ENCODE measurements at regions not wholly inside any gene's neighbourhood (a gene's known extent, or its start where the extent isn't known, plus 50 kb on each side); places are given as distances from the start of the nearest gene placed in this dataset.

DNA sequence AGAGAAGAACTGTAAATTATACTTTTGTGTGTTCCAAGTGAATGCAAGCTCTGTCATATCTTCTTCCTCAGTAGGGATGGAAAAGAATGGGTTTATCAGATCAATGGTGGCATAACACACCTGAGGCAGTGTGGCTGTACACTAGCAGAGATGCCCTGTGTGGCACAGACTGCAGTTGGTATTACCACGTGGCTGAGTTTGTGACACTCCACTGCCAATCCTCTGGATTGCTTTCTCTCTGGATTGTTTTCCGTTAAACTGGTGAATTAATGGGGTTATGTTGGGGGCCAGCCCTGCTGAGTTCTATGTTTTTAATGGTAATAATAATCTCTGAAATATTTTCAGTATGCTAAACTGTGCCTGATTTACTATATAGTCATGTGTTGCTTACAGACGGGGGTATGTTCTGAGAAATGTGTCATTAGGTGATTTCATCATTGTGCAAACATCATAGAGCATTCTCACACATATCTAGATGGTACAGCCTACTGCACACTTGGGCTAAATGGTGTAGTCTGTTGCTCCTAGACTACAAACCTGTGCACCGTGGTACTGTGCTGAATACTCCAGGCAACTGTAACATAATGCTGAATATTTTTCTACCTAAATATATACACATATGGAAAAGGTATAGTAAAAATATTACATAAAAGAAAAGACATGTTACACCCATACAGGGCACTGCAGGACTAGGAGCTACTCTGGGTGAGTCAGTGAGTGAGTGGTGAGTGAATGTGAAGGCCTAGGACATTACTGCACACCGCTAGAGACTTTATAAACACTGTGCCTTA, 84.7 kb upstream of the ST6GAL2 start:
- Histone ChIP-seq H2AFZ (ENCODE audit: low read depth, low read length) (no peak overlapping the region), H3K9me3 (ENCODE audit: low read length) (no peaks in the 10 kb centered on the region), H3K27ac (ENCODE audit: low read length) (no peak overlapping the region), H3K4me3 (ENCODE audit: low read length) (no peak overlapping the region), H3K27me3 (ENCODE audit: insufficient read depth, low read depth, low read length) (no peaks in the 10 kb centered on the region), H3K9ac (ENCODE audit: low read length) (no peak overlapping the region), H3K9me2 (ENCODE audit: insufficient read depth, low read length) (no peaks in the 10 kb centered on the region), H3K4me2 (ENCODE audit: low read length) (no peak overlapping the region), H4K20me1 (ENCODE audit: insufficient read depth) (no peaks in the 10 kb centered on the region), H3F3A (ENCODE audit: insufficient read depth, low read length, poor library complexity, severe bottlenecking) (no peaks in the 10 kb centered on the region), H3K79me2 (replicated peaks; ENCODE audit: insufficient read depth, low read length) (no peaks in the 10 kb centered on the region), H3K36me3 (ENCODE audit: insufficient read depth, low read length) (no peaks in the 10 kb centered on the region)
- TF ChIP-seq RAD21 (conservative IDR thresholded peaks at IDR 0.05) = no peak
- TF ChIP-seq EP300 (conservative IDR thresholded peaks at IDR 0.05; ENCODE audit: poor library complexity, severe bottlenecking) = no peak
- no peak for TF ChIP-seq EZH2 (IDR thresholded peaks at IDR 0.05; ENCODE audit: borderline replicate concordance, insufficient read depth, low read length, poor library complexity, severe bottlenecking)
- TF ChIP-seq MXI1 (conservative IDR thresholded peaks at IDR 0.05; ENCODE audit: poor library complexity, severe bottlenecking) = no peak
- no peak for TF ChIP-seq TAF1 (IDR thresholded peaks at IDR 0.05; ENCODE audit: low read depth)
- TF ChIP-seq SMC3 (conservative IDR thresholded peaks at IDR 0.05; ENCODE audit: poor library complexity) = no peak
- no peak for TF ChIP-seq POLR2AphosphoS5 (IDR thresholded peaks at IDR 0.05)
- TF ChIP-seq, protein P1, sequence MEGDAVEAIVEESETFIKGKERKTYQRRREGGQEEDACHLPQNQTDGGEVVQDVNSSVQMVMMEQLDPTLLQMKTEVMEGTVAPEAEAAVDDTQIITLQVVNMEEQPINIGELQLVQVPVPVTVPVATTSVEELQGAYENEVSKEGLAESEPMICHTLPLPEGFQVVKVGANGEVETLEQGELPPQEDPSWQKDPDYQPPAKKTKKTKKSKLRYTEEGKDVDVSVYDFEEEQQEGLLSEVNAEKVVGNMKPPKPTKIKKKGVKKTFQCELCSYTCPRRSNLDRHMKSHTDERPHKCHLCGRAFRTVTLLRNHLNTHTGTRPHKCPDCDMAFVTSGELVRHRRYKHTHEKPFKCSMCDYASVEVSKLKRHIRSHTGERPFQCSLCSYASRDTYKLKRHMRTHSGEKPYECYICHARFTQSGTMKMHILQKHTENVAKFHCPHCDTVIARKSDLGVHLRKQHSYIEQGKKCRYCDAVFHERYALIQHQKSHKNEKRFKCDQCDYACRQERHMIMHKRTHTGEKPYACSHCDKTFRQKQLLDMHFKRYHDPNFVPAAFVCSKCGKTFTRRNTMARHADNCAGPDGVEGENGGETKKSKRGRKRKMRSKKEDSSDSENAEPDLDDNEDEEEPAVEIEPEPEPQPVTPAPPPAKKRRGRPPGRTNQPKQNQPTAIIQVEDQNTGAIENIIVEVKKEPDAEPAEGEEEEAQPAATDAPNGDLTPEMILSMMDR (IDR thresholded peaks at IDR 0.05; ENCODE audit: poor library complexity, severe bottlenecking) = no peak
- TF ChIP-seq, protein P2, sequence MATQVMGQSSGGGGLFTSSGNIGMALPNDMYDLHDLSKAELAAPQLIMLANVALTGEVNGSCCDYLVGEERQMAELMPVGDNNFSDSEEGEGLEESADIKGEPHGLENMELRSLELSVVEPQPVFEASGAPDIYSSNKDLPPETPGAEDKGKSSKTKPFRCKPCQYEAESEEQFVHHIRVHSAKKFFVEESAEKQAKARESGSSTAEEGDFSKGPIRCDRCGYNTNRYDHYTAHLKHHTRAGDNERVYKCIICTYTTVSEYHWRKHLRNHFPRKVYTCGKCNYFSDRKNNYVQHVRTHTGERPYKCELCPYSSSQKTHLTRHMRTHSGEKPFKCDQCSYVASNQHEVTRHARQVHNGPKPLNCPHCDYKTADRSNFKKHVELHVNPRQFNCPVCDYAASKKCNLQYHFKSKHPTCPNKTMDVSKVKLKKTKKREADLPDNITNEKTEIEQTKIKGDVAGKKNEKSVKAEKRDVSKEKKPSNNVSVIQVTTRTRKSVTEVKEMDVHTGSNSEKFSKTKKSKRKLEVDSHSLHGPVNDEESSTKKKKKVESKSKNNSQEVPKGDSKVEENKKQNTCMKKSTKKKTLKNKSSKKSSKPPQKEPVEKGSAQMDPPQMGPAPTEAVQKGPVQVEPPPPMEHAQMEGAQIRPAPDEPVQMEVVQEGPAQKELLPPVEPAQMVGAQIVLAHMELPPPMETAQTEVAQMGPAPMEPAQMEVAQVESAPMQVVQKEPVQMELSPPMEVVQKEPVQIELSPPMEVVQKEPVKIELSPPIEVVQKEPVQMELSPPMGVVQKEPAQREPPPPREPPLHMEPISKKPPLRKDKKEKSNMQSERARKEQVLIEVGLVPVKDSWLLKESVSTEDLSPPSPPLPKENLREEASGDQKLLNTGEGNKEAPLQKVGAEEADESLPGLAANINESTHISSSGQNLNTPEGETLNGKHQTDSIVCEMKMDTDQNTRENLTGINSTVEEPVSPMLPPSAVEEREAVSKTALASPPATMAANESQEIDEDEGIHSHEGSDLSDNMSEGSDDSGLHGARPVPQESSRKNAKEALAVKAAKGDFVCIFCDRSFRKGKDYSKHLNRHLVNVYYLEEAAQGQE (IDR thresholded peaks at IDR 0.05; ENCODE audit: borderline replicate concordance) = no peak

DNA sequence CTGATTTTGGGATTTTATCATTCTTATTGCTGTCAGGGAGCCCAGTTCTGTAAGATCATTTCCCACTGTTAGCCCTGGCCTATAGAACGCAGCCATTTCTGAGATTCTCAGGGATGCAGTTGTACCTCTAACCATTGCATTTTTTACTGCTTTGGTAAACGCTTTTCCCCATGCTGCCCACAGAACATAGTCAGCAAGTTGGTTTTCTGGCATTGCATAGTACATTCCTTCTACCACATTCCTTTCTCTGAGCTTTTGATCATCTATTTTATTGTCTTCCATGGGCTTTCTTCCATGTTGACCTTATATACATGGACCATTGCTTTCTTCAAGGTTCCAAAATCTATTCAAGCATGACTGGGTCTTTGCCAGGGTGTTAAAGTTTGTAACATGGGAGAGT, 86.8 kb upstream of the ST6GAL2 start:
- no peak overlapping the region for H3K27ac ChIP-seq (ENCODE audit: low read length)
- H3K9ac ChIP-seq (ENCODE audit: low read length) = no peak overlapping the region
- H4K20me1 ChIP-seq (ENCODE audit: insufficient read depth) = no peaks in the 10 kb centered on the region
- no peaks in the 10 kb centered on the region for H3K9me3 ChIP-seq (ENCODE audit: low read length)
- no peak overlapping the region for H3K4me2 ChIP-seq (ENCODE audit: low read length)
- no peaks in the 10 kb centered on the region for H3K79me2 ChIP-seq (replicated peaks; ENCODE audit: insufficient read depth, low read length)
- H3K36me3 ChIP-seq (ENCODE audit: insufficient read depth, low read length) = no peaks in the 10 kb centered on the region
- TF ChIP-seq RAD21 (conservative IDR thresholded peaks at IDR 0.05) (no peak), MXI1 (conservative IDR thresholded peaks at IDR 0.05; ENCODE audit: poor library complexity, severe bottlenecking) (no peak)
- TF ChIP-seq, protein P2 (IDR thresholded peaks at IDR 0.05; ENCODE audit: borderline replicate concordance) = no peak
- no peaks in the 10 kb centered on the region for H3F3A ChIP-seq (ENCODE audit: insufficient read depth, low read length, poor library complexity, severe bottlenecking)
- no peak overlapping the region for H3K4me3 ChIP-seq (ENCODE audit: low read length)
- no peaks in the 10 kb centered on the region for H3K9me2 ChIP-seq (ENCODE audit: insufficient read depth, low read length)
- no peak overlapping the region for H2AFZ ChIP-seq (ENCODE audit: low read depth, low read length)
- no peaks in the 10 kb centered on the region for H3K27me3 ChIP-seq (ENCODE audit: insufficient read depth, low read depth, low read length)
